ENCODE measurements at regions not wholly inside any gene's neighbourhood (a gene's known extent, or its start where the extent isn't known, plus 50 kb on each side); places are given as distances from the start of the nearest gene placed in this dataset.
"Not testable (repeated sequence)": the region's sequence is repeated elsewhere in the genome, so short reads cannot be mapped to it uniquely, and the experiment has no call there.

GRCh38 chr6:60639185-60639584, 1646.8 kb downstream of the KHDRBS2 start:
- H3K9ac ChIP-seq (ENCODE audit: low read length); H3K14ac ChIP-seq (ENCODE audit: low read length); DNase-seq: not testable (repeated sequence)

More at GRCh38 chr6:60639185-60639584, 1646.8 kb downstream of the KHDRBS2 start:
- not testable (repeated sequence) for H2BK12ac ChIP-seq (ENCODE audit: low read length); H2AFZ ChIP-seq (ENCODE audit: insufficient read depth, low read length, poor library complexity); H4K12ac ChIP-seq (ENCODE audit: low read depth, low read length); H4K91ac ChIP-seq (ENCODE audit: low read depth, low read length); H3K27me3 ChIP-seq (ENCODE audit: insufficient read depth, low read length); H3K18ac ChIP-seq (ENCODE audit: low read length); H2BK120ac ChIP-seq (ENCODE audit: insufficient read depth, low read length, poor library complexity); H3K23ac ChIP-seq (ENCODE audit: low read length); H3K4me3 ChIP-seq (ENCODE audit: low read depth, low read length); H3K9me3 ChIP-seq (ENCODE audit: insufficient read depth, low read depth, low read length); H3K4me1 ChIP-seq (ENCODE audit: control insufficient read depth in 1 of 2, insufficient read depth in 2 of 2, low read length in 2 of 2); H2BK5ac ChIP-seq (ENCODE audit: low read depth, low read length, poor library complexity); H3K36me3 ChIP-seq (ENCODE audit: control insufficient read depth in 1 of 2, insufficient read depth in 2 of 2, low read length in 2 of 2); H4K8ac ChIP-seq (ENCODE audit: low read depth, low read length); H3K79me2 ChIP-seq (ENCODE audit: control insufficient read depth, insufficient read depth, low read length, poor library complexity); H3K79me1 ChIP-seq (ENCODE audit: low read length); H3K4ac ChIP-seq (ENCODE audit: low read depth, low read length); H2AK5ac ChIP-seq (ENCODE audit: low read length); H3K4me2 ChIP-seq (ENCODE audit: low read length); H3K27ac ChIP-seq (ENCODE audit: low read depth, low read length)

Measured in trophoblast cell (in vitro differentiated cells and primary cell).